GM23338 (cell line): ENCODE measurements at regions not wholly inside any gene's neighbourhood (a gene's known extent, or its start where the extent isn't known, plus 50 kb on each side); places are given as distances from the start of the nearest gene placed in this dataset.

Experiments used
- CREB1 ChIP-seq: fragments of 250-450 bp; sonication (Bioruptor Pico); IDR thresholded peaks from 2 replicates; pipeline ENCODE4 v1.5.0; 2020; ENCODE audit warnings: low read depth, mild to moderate bottlenecking, moderate library complexity
- CTCF ChIP-seq, 2 experiments: fragments of 200-600 bp in 1 of 2; sonication (generic) in 1 of 2; conservative IDR thresholded peaks; 2 replicates each; pipeline versions ENCODE4 v1.5.1 to v1.6.1; 2016 to 2017; ENCODE audit warnings: antibody characterized with exemption in 2 of 2, low read depth in 2 of 2, mild to moderate bottlenecking in 2 of 2, moderate library complexity in 1 of 2
- EZH2 ChIP-seq: fragments of 200-600 bp; sonication (generic); IDR thresholded peaks from one replicate; pipeline ENCODE4 v1.8.0; 2017; ENCODE audit warnings: antibody characterized with exemption, mild to moderate bottlenecking, low read depth; ENCODE audit not compliant: unreplicated experiment
- EZH2phosphoT487 ChIP-seq: fragments of 200-600 bp; sonication (generic); IDR thresholded peaks from one replicate; pipeline ENCODE4 v1.8.1; 2018; ENCODE audit warnings: antibody characterized with exemption; ENCODE audit not compliant: unreplicated experiment
- JUNB ChIP-seq: IDR thresholded peaks from one replicate; pipeline ENCODE4 v1.6.1; 2016; ENCODE audit warnings: antibody characterized with exemption; ENCODE audit not compliant: unreplicated experiment
- STAT1 ChIP-seq: IDR thresholded peaks from one replicate; pipeline ENCODE4 v1.6.1; 2016; ENCODE audit warnings: antibody characterized with exemption; ENCODE audit not compliant: unreplicated experiment
- ZNF331 ChIP-seq: fragments of 250-450 bp; sonication (Bioruptor Pico); IDR thresholded peaks from 2 replicates; pipeline ENCODE4 v1.5.0; 2020; ENCODE audit warnings: low read depth, mild to moderate bottlenecking, moderate library complexity
- TF ChIP-seq, protein P1 (sequence below): IDR thresholded peaks from one replicate; pipeline ENCODE4 v1.6.1; 2018; ENCODE audit warnings: antibody characterized with exemption; ENCODE audit not compliant: unreplicated experiment

DNA sequence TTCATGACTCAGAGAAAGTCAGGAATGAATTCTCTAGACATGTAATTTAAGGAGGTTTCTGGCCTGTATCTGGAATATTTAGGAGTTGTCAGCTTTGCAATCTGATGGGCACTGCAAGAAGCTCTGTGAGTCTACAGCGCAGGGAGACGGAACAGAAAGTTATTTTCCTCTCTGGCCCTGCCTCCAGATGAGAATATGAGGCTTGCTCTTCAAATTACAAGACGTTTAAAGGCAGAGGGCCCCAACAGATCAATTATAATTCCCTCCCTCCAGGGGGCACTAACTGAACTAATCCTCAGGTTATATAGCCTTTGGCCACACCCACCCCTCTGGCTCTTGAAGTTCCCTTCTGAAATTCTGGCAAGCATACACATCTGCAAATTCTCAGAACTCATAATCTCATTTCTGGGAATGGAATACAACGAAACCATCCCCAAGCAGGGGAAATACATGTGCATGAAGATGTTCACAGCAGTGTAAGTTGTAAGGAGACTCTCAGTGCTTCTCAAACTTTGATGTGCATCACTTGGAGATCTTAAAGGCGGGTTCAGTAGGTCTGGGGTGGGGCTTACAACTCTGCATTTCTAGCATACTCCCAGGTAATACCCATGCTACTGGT, 307.6 kb downstream of the CWC27 start:
- TF ChIP-seq EZH2 (no peak), ZNF331 (CRISPR knock-in tag) (no peak), CTCF (conservative IDR thresholded peaks at IDR 0.05; ENCODE audit: low read depth in 2 of 2) (peak; percentile 54 to 55), EZH2phosphoT487 (no peak), JUNB (no peak), CREB1 (no peak), STAT1 (no peak)
- TF ChIP-seq, protein P1, sequence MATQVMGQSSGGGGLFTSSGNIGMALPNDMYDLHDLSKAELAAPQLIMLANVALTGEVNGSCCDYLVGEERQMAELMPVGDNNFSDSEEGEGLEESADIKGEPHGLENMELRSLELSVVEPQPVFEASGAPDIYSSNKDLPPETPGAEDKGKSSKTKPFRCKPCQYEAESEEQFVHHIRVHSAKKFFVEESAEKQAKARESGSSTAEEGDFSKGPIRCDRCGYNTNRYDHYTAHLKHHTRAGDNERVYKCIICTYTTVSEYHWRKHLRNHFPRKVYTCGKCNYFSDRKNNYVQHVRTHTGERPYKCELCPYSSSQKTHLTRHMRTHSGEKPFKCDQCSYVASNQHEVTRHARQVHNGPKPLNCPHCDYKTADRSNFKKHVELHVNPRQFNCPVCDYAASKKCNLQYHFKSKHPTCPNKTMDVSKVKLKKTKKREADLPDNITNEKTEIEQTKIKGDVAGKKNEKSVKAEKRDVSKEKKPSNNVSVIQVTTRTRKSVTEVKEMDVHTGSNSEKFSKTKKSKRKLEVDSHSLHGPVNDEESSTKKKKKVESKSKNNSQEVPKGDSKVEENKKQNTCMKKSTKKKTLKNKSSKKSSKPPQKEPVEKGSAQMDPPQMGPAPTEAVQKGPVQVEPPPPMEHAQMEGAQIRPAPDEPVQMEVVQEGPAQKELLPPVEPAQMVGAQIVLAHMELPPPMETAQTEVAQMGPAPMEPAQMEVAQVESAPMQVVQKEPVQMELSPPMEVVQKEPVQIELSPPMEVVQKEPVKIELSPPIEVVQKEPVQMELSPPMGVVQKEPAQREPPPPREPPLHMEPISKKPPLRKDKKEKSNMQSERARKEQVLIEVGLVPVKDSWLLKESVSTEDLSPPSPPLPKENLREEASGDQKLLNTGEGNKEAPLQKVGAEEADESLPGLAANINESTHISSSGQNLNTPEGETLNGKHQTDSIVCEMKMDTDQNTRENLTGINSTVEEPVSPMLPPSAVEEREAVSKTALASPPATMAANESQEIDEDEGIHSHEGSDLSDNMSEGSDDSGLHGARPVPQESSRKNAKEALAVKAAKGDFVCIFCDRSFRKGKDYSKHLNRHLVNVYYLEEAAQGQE = no peak
